ENCODE measurements at regions not wholly inside any gene's neighbourhood (a gene's known extent, or its start where the extent isn't known, plus 50 kb on each side); places are given as distances from the start of the nearest gene placed in this dataset.

- no peak for DNase-seq
Observed at GRCh38 chr17:68184816-68185436, 62.9 kb upstream of the AMZ2 start.

DNA sequence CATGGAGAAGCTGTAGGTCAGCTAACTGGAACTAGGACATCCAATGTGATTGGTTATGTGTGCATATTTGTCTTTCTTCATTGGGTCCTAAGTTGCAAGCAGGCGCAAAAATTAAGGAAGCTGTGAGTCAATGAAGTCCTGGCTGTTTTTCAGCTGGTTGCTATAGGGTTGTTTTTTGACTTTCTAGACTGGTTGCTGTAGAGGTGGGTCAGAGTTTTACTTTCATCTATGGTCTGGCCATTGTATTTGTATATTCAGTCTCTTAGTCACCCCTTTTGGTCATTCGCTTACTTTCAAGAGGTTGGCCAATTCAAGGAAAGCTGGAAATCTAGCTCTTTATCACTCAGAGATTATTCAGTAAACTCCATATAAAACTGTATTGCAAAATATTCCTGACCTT lies 62.0 kb upstream of the AMZ2 start:
- DNase-seq: peak in 1 of 3 donors; percentile 37

DNA sequence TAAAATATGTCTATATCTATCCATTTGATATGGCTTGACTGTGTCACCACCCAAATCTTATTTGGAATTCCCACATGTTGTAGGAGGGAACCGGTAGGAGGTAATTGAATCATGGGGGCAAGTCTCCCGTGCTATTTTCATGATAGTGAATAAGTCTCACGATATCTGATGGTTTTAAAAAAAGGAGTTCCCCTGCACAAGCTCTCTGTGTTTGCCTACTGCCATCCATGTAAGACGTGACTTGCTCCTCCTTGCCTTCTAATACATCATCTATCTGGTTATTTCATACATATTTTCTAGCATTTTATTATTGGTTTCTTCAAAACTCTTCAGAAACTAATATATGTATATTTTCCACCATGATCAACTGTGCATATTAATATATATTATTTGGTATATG lies 57.3 kb upstream of the AMZ2 start:
- DNase-seq: no peak

DNA sequence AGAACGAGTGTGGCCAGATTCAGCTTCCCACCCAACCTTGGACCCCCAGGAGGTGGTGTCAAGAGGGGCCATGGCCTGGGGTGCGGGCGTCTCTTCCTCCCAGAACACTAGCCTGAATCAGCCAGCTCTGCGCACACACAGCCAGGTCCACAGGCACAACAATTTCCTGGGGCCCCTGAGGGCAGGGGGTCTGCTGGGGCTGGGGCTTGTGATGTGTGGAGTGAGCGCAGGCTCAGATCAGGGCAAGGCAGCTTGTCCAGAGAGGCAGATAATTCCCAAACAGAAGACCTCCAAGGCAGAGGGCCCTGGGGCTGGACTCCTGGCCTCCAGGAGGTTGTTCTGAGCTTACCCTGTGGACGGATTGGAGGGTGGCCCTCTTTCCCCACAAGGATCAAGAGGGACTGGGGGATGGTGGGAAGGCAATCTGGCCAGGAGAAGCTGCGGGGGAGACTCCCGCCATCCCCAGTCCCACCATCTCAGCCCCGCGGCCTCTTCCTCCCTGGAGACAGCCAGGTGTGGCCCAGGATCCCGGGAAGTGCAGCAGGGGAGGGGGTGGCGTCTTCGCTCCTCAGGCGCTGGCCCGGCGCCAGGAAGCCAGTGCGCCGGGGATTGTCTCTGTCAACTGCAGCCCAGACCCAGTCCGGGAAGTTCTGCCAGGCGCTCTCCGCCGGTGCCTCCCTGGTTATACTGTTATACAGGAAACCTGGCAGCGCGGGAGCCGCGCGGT lies 52.0 kb upstream of the AMZ2 start:
- peak in 1 of 3 donors; percentile 41 for DNase-seq

GRCh38 chr17:68196394-68197090 lies 51.3 kb upstream of the AMZ2 start:
- DNase-seq: peak in 2 of 3 donors; percentile 29 to 58

GRCh38 chr17:68197091-68197996 lies 50.5 kb upstream of the AMZ2 start:
- no peak for DNase-seq

- DNase-seq: peak in 1 of 3 donors; percentile 33
Observed at GRCh38 chr17:68197997-68198930, 49.6 kb upstream of the AMZ2 start.

Data from suppressor macrophage treated with lipopolysaccharide for 1 hour (primary cell).